BE2C (cell line): ENCODE measurements at regions not wholly inside any gene's neighbourhood (a gene's known extent, or its start where the extent isn't known, plus 50 kb on each side); places are given as distances from the start of the nearest gene placed in this dataset.

Experiments
- DNase-seq: peaks from one replicate; pipeline ENCODE4 v3.0.0-alpha.2; 2020
- H3K27me3 ChIP-seq: fragments of 250-450 bp; sonication (Bioruptor Pico); 2 replicates; pipeline ENCODE4 v1.5.1; 2020; ENCODE audit warnings: mild to moderate bottlenecking
- H3K36me3 ChIP-seq: fragments of 250-450 bp; sonication (Bioruptor Pico); 2 replicates; pipeline ENCODE4 v1.5.1; 2020; ENCODE audit warnings: mild to moderate bottlenecking
- H3K4me1 ChIP-seq: fragments of 250-450 bp; sonication (Bioruptor Pico); 2 replicates; pipeline ENCODE4 v1.5.1; 2020
- H3K4me3 ChIP-seq: 2 replicates; pipeline ENCODE4 v1.5.1; 2011; ENCODE audit warnings: low read depth, low read length
- H3K9me3 ChIP-seq: fragments of 250-450 bp; sonication (Bioruptor Pico); 2 replicates; pipeline ENCODE4 v1.5.1; 2020
- TF ChIP-seq, protein P1 (sequence below): IDR thresholded peaks from 2 replicates; pipeline ENCODE4 v1.5.1; 2012; ENCODE audit warnings: mild to moderate bottlenecking, low read depth, low read length

GRCh38 chr13:39900106-39900750 is 244.8 kb downstream of the COG6 start:
- H3K36me3 ChIP-seq, result no peaks in the 10 kb centered on the region
- H3K4me1 ChIP-seq, result no peaks in the 10 kb centered on the region
- H3K4me3 ChIP-seq, result no peak overlapping the region
- H3K27me3 ChIP-seq, result no peaks in the 10 kb centered on the region
- TF ChIP-seq, protein P1, sequence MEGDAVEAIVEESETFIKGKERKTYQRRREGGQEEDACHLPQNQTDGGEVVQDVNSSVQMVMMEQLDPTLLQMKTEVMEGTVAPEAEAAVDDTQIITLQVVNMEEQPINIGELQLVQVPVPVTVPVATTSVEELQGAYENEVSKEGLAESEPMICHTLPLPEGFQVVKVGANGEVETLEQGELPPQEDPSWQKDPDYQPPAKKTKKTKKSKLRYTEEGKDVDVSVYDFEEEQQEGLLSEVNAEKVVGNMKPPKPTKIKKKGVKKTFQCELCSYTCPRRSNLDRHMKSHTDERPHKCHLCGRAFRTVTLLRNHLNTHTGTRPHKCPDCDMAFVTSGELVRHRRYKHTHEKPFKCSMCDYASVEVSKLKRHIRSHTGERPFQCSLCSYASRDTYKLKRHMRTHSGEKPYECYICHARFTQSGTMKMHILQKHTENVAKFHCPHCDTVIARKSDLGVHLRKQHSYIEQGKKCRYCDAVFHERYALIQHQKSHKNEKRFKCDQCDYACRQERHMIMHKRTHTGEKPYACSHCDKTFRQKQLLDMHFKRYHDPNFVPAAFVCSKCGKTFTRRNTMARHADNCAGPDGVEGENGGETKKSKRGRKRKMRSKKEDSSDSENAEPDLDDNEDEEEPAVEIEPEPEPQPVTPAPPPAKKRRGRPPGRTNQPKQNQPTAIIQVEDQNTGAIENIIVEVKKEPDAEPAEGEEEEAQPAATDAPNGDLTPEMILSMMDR, result no peak
- no peak for DNase-seq
- no peaks in the 10 kb centered on the region for H3K9me3 ChIP-seq

- TF ChIP-seq, protein P1, result no peak
- Histone ChIP-seq H3K9me3 (no peaks in the 10 kb centered on the region), H3K4me1 (no peaks in the 10 kb centered on the region), H3K36me3 (no peaks in the 10 kb centered on the region), H3K27me3 (no peaks in the 10 kb centered on the region), H3K4me3 (no peak overlapping the region)
- DNase-seq, result no peak
Measured at GRCh38 chr13:39904959-39905358, 249.5 kb downstream of the COG6 start.

DNA sequence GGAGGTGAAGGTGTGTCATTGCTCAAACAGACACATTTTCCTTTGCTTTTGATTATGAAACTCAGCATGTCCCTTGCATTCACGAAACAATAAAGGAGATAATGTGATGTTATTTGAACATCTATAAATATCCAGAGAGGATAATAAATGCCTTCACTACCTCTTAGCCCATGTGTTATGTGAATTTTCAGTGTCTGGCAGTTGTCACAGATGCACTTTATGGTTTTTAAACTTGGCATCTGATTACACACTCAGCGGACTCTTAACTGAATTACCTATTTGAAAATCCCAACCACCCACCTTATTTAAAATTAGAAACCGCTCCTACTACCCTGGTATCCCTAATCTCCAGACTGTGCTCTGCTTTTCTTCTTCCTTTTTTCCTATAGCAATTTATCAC is 254.2 kb downstream of the COG6 start:
- no peaks in the 10 kb centered on the region for H3K27me3 ChIP-seq
- no peak for DNase-seq
- TF ChIP-seq, protein P1, result no peak
- H3K4me3 ChIP-seq, result no peak overlapping the region
- H3K9me3 ChIP-seq, result no peaks in the 10 kb centered on the region
- no peaks in the 10 kb centered on the region for H3K4me1 ChIP-seq
- no peaks in the 10 kb centered on the region for H3K36me3 ChIP-seq

DNA sequence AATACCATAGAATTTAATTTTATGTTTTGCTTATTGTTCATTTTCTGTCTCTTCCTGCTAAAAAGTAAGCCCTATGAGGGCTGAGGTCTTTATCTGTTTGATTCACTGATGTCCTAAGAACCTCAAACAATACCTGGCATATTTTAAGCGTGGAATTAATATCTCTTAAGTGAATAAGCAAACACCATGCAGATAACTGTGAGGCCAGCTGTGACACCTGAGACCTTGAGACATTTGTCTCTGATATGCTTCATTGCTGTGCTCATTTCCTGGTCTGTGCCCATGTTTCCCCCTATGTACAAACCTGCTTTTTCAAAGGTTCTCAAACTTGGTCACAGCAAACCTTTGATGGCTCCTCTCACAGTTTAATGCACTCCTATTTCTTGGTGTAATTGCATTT is 254.6 kb downstream of the COG6 start:
- TF ChIP-seq, protein P1, result no peak
- H3K36me3 ChIP-seq, result no peaks in the 10 kb centered on the region
- no peak overlapping the region for H3K4me3 ChIP-seq
- H3K4me1 ChIP-seq, result no peaks in the 10 kb centered on the region
- H3K9me3 ChIP-seq, result no peaks in the 10 kb centered on the region
- DNase-seq, result no peak
- no peaks in the 10 kb centered on the region for H3K27me3 ChIP-seq

- no peak for DNase-seq
- TF ChIP-seq, protein P1, result no peak
- Histone ChIP-seq H3K4me1 (no peaks in the 10 kb centered on the region), H3K4me3 (no peak overlapping the region), H3K36me3 (no peaks in the 10 kb centered on the region), H3K9me3 (no peaks in the 10 kb centered on the region), H3K27me3 (no peaks in the 10 kb centered on the region)
Measured at GRCh38 chr13:39910833-39911232, 255.4 kb downstream of the COG6 start.

DNA sequence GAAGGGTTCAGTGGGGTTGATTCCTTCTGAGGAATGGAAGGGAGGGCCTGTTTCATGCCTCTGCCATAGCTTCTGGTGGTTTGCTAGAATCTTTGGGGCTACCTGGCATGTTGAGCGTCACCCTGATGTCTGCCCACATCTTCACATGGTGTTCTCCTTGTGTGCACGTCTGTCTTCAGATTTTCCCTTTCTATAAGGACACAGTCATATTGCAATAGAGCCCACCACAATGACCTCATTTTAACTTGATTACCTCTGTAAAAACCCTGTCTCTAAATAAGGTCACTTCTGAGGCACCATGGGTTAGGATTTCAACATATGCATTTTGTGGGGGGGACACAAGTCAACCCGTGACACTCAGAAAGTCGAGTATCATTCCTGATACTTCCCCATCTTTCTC is 257.9 kb downstream of the COG6 start:
- Histone ChIP-seq H3K4me1 (no peaks in the 10 kb centered on the region), H3K27me3 (no peaks in the 10 kb centered on the region), H3K4me3 (no peak overlapping the region), H3K36me3 (no peaks in the 10 kb centered on the region), H3K9me3 (no peaks in the 10 kb centered on the region)
- TF ChIP-seq, protein P1, result no peak
- no peak for DNase-seq
